BLaER1 (cell line): ENCODE measurements at regions not wholly inside any gene's neighbourhood (a gene's known extent, or its start where the extent isn't known, plus 50 kb on each side); places are given as distances from the start of the nearest gene placed in this dataset.

Experiments used
- H3K27ac ChIP-seq: shearing (Covaris generic); formaldehyde crosslinking; 2 replicates; pipeline ENCODE4 v1.8.1; 2022
- H3K27me3 ChIP-seq: shearing (Covaris generic); formaldehyde crosslinking; 2 replicates; pipeline ENCODE4 v1.8.1; 2022
- H3K36me3 ChIP-seq: shearing (Covaris generic); formaldehyde crosslinking; 2 replicates; pipeline ENCODE4 v1.8.1; 2022
- H3K4me1 ChIP-seq: shearing (Covaris generic); formaldehyde crosslinking; 2 replicates; pipeline ENCODE4 v1.8.1; 2022
- H3K4me2 ChIP-seq: shearing (Covaris generic); formaldehyde crosslinking; 2 replicates; pipeline ENCODE4 v1.8.1; 2022
- H3K4me3 ChIP-seq: shearing (Covaris generic); formaldehyde crosslinking; 2 replicates; pipeline ENCODE4 v1.8.1; 2022
- H3K9ac ChIP-seq: shearing (Covaris generic); formaldehyde crosslinking; 2 replicates; pipeline ENCODE4 v1.8.1; 2022
- H3K9me3 ChIP-seq: shearing (Covaris generic); formaldehyde crosslinking; 2 replicates; pipeline ENCODE4 v1.8.1; 2022
- H4K20me1 ChIP-seq: shearing (Covaris generic); formaldehyde crosslinking; 2 replicates; pipeline ENCODE4 v1.8.1; 2022
- Cebpa-rat ChIP-seq: shearing (Covaris generic); IDR thresholded peaks from 2 replicates; pipeline ENCODE4 v1.8.1; 2022

- H3K27me3 ChIP-seq = peaks cover 59% of the 10 kb centered on the region
These were observed 138.2 kb downstream of the TPRA1 start for GRCh38 chr3:127452321-127452821.

GRCh38 chr3:127451321-127451720, 139.2 kb downstream of the TPRA1 start:
- Histone ChIP-seq H3K36me3 (no peaks in the 10 kb centered on the region), H3K9me3 (no peaks in the 10 kb centered on the region), H4K20me1 (peaks cover 25% of the 10 kb centered on the region), H3K4me2 (no peak overlapping the region), H3K4me1 (peaks cover 4% of the 10 kb centered on the region; the same call in 1 of the 2 replicates), H3K9ac (no peak overlapping the region), H3K27ac (no peak overlapping the region), H3K27me3 (peaks cover 49% of the 10 kb centered on the region), H3K4me3 (no peak overlapping the region)
- TF ChIP-seq Cebpa-rat = no peak

More at GRCh38 chr3:127452321-127452821, 138.2 kb downstream of the TPRA1 start:
- TF ChIP-seq Cebpa-rat = no peak
- Histone ChIP-seq H3K27ac (no peak overlapping the region), H4K20me1 (peaks cover 35% of the 10 kb centered on the region), H3K9ac (no peak overlapping the region), H3K4me1 (peaks cover 4% of the 10 kb centered on the region; the same call in 1 of the 2 replicates), H3K36me3 (no peaks in the 10 kb centered on the region), H3K4me3 (no peak overlapping the region), H3K9me3 (no peaks in the 10 kb centered on the region), H3K4me2 (no peak overlapping the region)

GRCh38 chr3:127450331-127450730, 140.2 kb downstream of the TPRA1 start:
- Histone ChIP-seq H3K9ac (no peak overlapping the region), H3K4me2 (no peak overlapping the region)
- TF ChIP-seq Cebpa-rat = no peak

GRCh38 chr3:127449486-127450212, 140.9 kb downstream of the TPRA1 start:
- H3K27me3 ChIP-seq = peaks cover 32% of the 10 kb centered on the region
- no peak for TF ChIP-seq Cebpa-rat

More at GRCh38 chr3:127450331-127450730, 140.2 kb downstream of the TPRA1 start:
- no peak overlapping the region for H3K4me3 ChIP-seq
- no peaks in the 10 kb centered on the region for H3K4me1 ChIP-seq
- H3K27me3 ChIP-seq = peaks cover 39% of the 10 kb centered on the region
- no peak overlapping the region for H3K27ac ChIP-seq
- no peaks in the 10 kb centered on the region for H3K36me3 ChIP-seq
- H3K9me3 ChIP-seq = no peaks in the 10 kb centered on the region
- peaks cover 15% of the 10 kb centered on the region; the same call in 1 of the 2 replicates for H4K20me1 ChIP-seq

GRCh38 chr3:127448671-127449070, 141.9 kb downstream of the TPRA1 start:
- TF ChIP-seq Cebpa-rat = no peak
- H3K36me3 ChIP-seq = no peaks in the 10 kb centered on the region
- no peak overlapping the region for H3K4me2 ChIP-seq
- peaks cover 22% of the 10 kb centered on the region for H3K27me3 ChIP-seq
- no peak overlapping the region for H3K9ac ChIP-seq
- H3K27ac ChIP-seq = no peak overlapping the region
- no peaks in the 10 kb centered on the region for H3K4me1 ChIP-seq
- no peak overlapping the region for H3K4me3 ChIP-seq
- H3K9me3 ChIP-seq = no peaks in the 10 kb centered on the region
- H4K20me1 ChIP-seq = peaks cover 1% of the 10 kb centered on the region; the same call in 1 of the 2 replicates

More at GRCh38 chr3:127449486-127450212, 140.9 kb downstream of the TPRA1 start:
- Histone ChIP-seq H3K4me1 (no peaks in the 10 kb centered on the region), H3K36me3 (no peaks in the 10 kb centered on the region), H4K20me1 (peaks cover 9% of the 10 kb centered on the region; the same call in 1 of the 2 replicates), H3K9ac (no peak overlapping the region), H3K4me2 (no peak overlapping the region), H3K4me3 (no peak overlapping the region), H3K9me3 (no peaks in the 10 kb centered on the region), H3K27ac (no peak overlapping the region)

- H3K9me3 ChIP-seq = no peaks in the 10 kb centered on the region
- H4K20me1 ChIP-seq = no peaks in the 10 kb centered on the region
- H3K27me3 ChIP-seq = peaks cover 17% of the 10 kb centered on the region
- H3K4me1 ChIP-seq = no peaks in the 10 kb centered on the region
- no peaks in the 10 kb centered on the region for H3K36me3 ChIP-seq
- no peak overlapping the region for H3K4me2 ChIP-seq
- no peak overlapping the region for H3K4me3 ChIP-seq
- no peak overlapping the region for H3K9ac ChIP-seq
- H3K27ac ChIP-seq = no peak overlapping the region
- no peak for TF ChIP-seq Cebpa-rat
These were observed 142.4 kb downstream of the TPRA1 start for GRCh38 chr3:127448161-127448561.

GRCh38 chr3:127446756-127447155, 143.8 kb downstream of the TPRA1 start:
- H3K27me3 ChIP-seq = peaks cover 3% of the 10 kb centered on the region; the same call in 1 of the 2 replicates

GRCh38 chr3:127445581-127446343, 144.8 kb downstream of the TPRA1 start:
- Histone ChIP-seq H3K4me2 (no peak overlapping the region), H3K4me3 (no peak overlapping the region), H3K9me3 (no peaks in the 10 kb centered on the region), H3K27ac (no peak overlapping the region), H4K20me1 (no peaks in the 10 kb centered on the region), H3K9ac (no peak overlapping the region), H3K27me3 (no peaks in the 10 kb centered on the region), H3K4me1 (no peaks in the 10 kb centered on the region), H3K36me3 (no peaks in the 10 kb centered on the region)
- TF ChIP-seq Cebpa-rat = no peak

More at GRCh38 chr3:127446756-127447155, 143.8 kb downstream of the TPRA1 start:
- H3K4me2 ChIP-seq = no peak overlapping the region
- no peak overlapping the region for H3K9ac ChIP-seq
- H3K36me3 ChIP-seq = no peaks in the 10 kb centered on the region
- H3K27ac ChIP-seq = no peak overlapping the region
- H3K9me3 ChIP-seq = no peaks in the 10 kb centered on the region
- no peaks in the 10 kb centered on the region for H4K20me1 ChIP-seq
- no peaks in the 10 kb centered on the region for H3K4me1 ChIP-seq
- no peak for TF ChIP-seq Cebpa-rat
- no peak overlapping the region for H3K4me3 ChIP-seq

- Histone ChIP-seq H3K4me3 (no peak overlapping the region), H3K27me3 (no peaks in the 10 kb centered on the region), H3K36me3 (no peaks in the 10 kb centered on the region), H3K4me1 (no peaks in the 10 kb centered on the region), H3K27ac (no peak overlapping the region), H4K20me1 (no peaks in the 10 kb centered on the region), H3K9me3 (no peaks in the 10 kb centered on the region), H3K4me2 (no peak overlapping the region), H3K9ac (no peak overlapping the region)
- no peak for TF ChIP-seq Cebpa-rat
These were observed 145.8 kb downstream of the TPRA1 start for GRCh38 chr3:127444761-127445160.
